NCI-H2107 treated with DMSO at 0.1 percent for 48 hours (cell line): ENCODE measurements at regions not wholly inside any gene's neighbourhood (a gene's known extent, or its start where the extent isn't known, plus 50 kb on each side); places are given as distances from the start of the nearest gene placed in this dataset.
"Not testable (repeated sequence)": the region's sequence is repeated elsewhere in the genome, so short reads cannot be mapped to it uniquely, and the experiment has no call there.

Source experiments
- DNase-seq: peaks from one replicate; lab custom pipeline; 2025; ENCODE audit not compliant: unreplicated experiment; lab: John Stamatoyannopoulos, UW

GRCh38 chr5:12910641-12911040, 1006.4 kb upstream of the CTNND2 start:
- DNase-seq: no peak

DNA sequence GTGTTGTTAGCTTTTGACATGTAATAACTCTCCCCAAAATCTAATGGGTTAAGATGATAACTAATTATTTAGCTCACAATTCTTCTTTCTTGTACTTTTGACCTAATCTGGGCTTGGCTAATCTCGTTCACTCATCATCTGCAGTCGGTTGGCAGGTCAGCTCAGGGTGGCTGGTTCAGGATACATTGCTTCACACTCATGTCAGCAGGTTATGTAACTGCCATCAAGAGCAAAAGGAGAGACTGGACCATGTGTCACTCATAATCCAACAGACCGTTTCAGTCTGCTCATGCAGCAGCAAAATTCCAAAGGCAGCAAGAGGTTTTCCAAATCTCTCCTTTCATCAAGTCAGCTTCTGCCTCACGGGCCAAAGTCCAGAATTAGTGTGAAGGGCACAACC, 998.4 kb upstream of the CTNND2 start:
- DNase-seq: no peak

- DNase-seq: no peak
Observed at GRCh38 chr5:12901696-12902095, 997.5 kb upstream of the CTNND2 start.

DNA sequence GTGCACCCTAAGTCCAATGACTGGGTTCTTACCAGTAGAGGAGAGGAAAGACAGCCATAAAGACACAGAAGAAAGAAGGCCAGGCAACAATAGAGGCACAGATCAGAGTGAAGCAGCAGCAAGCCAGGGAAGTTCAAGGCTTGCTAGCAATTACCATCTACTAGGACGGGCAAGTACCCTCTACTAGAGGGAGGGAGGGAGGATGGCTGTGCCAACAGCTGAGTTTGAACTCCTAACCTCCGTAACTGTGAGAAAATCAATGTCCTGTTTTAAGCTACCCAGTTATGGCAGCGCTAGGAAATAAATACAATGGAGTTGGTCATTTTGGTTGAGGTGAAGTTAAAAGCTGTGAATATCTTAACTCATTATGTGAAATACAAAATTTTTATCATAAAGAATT, 991.8 kb upstream of the CTNND2 start:
- DNase-seq: no peak

DNA sequence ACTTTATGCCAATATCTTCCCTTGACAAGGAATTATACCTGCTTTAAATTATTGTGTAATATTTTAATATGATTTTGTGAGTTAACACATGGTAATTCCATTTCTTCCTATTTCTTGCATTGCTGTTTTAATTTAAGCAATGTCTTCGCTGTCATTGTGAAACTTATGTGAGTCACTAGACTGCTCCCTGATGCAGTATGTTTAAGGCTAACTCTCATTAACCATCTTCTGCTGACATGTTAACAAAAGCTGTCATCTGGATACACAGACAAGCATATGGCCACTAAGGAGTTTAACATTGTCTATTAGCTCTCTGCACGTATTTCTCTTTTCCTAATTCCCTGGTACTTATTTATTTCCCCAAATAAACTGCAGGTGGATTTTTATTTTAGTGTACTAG, 980.8 kb upstream of the CTNND2 start:
- DNase-seq: no peak

DNA sequence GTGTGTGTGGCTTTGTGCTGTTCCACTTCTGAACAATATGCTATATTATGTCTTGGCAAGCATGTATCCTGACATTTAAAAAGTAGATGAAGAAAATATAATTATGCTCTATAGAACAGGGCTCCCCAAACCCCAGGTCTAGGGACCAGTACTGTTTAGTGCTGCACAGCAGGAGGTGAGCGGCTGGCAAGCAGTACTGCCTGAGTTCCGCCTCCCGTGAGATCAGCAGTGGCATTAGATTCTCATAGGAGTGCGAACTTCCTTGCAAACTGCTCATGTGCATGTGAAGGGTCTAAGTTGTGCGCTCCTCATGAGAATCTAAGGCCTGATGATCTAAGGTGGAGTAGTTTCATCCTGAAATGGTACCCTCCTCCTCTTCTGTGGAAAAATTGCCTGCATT, 979.1 kb upstream of the CTNND2 start:
- no peak for DNase-seq

GRCh38 chr5:12876541-12877298, 972.5 kb upstream of the CTNND2 start:
- no peak for DNase-seq

DNA sequence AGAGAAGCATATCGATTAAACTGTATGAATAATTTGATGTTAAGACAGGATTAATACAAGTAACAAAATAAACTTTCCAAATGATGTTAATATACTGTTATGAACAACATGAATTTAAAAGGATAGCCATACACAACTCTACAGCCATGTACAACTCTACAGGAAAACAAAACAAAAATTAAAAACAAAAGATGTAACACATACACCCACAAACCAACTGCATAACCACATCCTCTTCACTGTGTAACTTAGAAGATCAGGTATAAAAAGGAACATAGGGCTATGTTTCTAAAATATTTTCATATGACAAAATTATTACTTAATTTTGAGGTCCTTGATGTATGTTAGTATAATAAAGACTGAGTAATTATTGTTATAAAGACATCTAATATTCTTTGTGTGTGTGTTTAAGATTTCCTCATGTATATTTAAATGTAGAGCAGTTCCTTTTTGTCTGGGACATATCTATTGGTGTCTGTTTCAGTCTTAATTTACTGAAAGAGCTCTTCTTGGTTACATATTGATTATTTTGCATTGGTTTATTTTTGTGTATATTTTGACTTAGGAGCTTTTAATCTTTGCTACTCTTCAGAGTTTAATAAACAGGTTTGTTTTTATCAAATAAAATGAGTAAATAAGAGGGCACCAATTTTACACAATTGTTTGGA, 966.8 kb upstream of the CTNND2 start:
- no peak for DNase-seq

GRCh38 chr5:12865529-12865928, 961.3 kb upstream of the CTNND2 start:
- no peak for DNase-seq

DNA sequence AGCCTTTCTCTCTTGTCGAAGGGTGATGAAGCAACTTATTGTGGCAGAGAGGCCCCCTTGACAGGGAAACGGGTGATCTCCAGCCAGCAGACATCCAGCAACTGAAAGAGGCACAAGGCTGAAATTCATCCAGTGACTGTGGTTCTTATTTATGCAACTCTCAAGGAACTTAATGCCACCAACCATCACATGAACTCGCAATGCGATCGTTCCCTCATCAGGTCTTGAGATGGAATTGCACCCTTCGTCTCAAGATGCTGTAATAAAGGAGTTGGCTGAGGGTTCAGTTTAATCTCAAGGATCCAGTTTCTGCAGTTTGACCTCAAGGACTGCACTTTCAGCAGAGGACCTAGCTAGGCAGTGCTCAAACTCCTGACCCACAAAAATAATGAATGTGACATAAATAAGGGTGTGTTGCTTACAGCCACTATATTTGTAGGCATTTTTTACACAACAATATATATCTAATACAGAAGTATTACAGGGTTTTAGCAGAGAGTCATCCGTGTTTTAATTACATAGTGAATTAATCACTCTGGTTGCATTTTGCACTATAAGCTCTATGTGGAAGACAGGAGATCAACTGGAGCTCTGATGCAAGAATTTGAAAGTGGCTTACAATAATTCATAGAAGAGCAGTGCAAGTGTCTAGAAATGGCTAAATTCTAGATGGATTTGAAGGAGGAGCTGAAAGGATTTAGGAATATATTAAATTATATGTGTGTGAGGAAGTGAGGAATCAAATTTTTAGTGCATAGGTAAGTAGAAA, 957.8 kb upstream of the CTNND2 start:
- no peak for DNase-seq

- not testable (repeated sequence) for DNase-seq
Observed at GRCh38 chr5:12856105-12856504, 951.9 kb upstream of the CTNND2 start.

DNA sequence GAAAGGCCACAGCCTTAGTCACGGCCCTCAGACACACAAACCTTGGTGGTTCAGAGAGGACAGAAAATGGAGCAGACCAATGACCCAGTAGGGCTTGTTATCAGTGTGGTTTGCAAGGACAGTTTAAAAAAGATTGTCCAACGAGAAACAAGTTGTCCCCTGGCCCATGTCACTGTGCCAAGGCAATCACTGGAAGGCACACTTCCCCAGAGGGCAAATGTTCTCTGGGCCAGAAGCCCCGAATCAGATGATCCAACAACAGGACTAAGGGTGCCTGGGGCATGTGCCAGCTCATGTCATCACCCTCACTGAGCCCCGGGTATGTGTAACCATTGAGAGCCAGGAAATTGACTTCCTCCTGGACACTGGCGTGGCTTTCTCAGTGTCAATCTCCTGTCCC, 950.1 kb upstream of the CTNND2 start:
- DNase-seq: no peak

- no peak for DNase-seq
Observed at GRCh38 chr5:12851761-12852160, 947.5 kb upstream of the CTNND2 start.

GRCh38 chr5:12848709-12849108, 944.5 kb upstream of the CTNND2 start:
- no peak for DNase-seq

DNA sequence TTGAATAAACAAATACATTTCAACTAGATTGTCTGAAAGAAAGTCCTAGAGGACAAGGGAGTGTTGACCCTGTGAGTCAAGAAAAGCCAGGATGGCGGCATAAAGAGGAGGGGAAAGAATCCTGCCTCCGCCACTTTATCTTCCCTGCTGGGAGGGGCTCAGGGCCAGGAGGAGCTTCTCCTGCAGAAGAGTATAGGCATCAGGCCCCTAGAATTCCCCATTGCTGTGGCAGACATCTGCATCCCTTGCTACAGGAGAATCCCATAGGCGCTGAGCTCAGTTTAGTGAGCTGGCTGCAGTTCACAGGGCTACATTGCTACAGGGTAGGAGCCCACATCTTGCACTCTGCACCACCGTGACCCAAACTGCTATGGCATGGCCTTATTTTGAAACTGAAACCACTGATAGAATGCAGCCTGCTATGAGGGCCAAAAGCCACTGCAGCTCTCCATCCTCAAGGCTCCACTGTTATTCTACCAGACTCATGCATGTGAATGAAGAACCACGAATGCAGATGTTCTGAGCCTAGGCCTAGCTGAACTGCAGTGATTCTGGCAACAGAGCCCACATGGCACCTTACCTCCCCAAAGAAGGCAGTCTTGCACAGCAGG, 941.4 kb upstream of the CTNND2 start:
- DNase-seq: no peak

- DNase-seq: no peak
Observed at GRCh38 chr5:12840972-12841371, 936.7 kb upstream of the CTNND2 start.

- DNase-seq: no peak
Observed at GRCh38 chr5:12837592-12837991, 933.3 kb upstream of the CTNND2 start.

DNA sequence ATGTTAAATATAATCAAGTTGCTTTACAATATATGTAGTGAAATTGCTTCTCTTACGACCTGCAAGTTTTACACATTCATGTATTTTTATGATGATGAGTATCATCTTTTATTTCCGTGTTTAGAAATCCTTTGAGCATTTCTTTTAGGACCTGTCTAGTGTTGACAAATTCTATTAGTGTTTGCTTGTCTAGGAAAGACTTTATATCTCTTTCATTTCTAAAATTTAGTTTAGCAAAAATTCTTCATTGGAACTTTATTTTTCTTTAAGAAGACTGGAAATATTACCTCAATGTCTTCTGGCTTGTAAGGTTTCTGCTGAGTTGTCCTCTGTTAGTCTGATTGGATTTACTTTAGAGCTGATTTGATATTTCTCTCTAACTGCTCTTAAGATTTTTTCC, 920.9 kb upstream of the CTNND2 start:
- DNase-seq: no peak

- DNase-seq: no peak
Observed at GRCh38 chr5:12805165-12805698, 901.0 kb upstream of the CTNND2 start.

DNA sequence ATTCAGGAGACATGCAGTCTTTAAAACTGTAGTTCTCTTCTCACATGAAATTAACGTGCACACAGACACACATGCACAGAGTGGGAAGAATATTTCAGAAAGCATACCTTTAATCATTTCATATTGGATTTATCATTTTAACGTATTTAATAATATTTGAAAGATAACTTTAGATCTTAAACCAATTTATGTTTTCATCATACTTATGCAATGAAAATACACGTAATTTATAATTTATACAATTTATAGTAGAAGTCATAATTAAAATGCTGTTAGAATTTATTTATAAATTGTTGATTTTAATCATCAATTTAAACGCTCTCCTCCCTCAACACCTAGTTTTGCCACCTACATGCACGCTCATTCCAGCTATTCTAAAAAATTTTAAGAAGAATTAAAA, 894.9 kb upstream of the CTNND2 start:
- DNase-seq: no peak

GRCh38 chr5:12795333-12795663, 891.1 kb upstream of the CTNND2 start:
- DNase-seq: no peak
